Breast epithelium (tissue), 3 donors: ENCODE measurements at regions not wholly inside any gene's neighbourhood (a gene's known extent, or its start where the extent isn't known, plus 50 kb on each side); places are given as distances from the start of the nearest gene placed in this dataset.

Experiments
- POLR2A ChIP-seq: fragments of 450-650 bp; IDR thresholded peaks from one replicate; pipeline ENCODE4 v1.6.1; 2016; ENCODE audit warnings: antibody characterized with exemption, mild to moderate bottlenecking, moderate library complexity
- POLR2AphosphoS5 ChIP-seq, 3 donors: sonication (generic); formaldehyde crosslinking; IDR thresholded peaks; one replicate each; pipeline ENCODE4 v1.6.1; 2017; ENCODE audit warnings: antibody characterized with exemption in 3 of 3
- TF ChIP-seq, protein P1 (sequence below), 3 donors: fragments of 450-650 bp; IDR thresholded peaks; one replicate each; pipeline ENCODE4 v1.5.1; 2016 to 2017; ENCODE audit warnings: antibody characterized with exemption in 3 of 3, mild to moderate bottlenecking in 3 of 3, moderate library complexity in 3 of 3

- TF ChIP-seq, protein P1, sequence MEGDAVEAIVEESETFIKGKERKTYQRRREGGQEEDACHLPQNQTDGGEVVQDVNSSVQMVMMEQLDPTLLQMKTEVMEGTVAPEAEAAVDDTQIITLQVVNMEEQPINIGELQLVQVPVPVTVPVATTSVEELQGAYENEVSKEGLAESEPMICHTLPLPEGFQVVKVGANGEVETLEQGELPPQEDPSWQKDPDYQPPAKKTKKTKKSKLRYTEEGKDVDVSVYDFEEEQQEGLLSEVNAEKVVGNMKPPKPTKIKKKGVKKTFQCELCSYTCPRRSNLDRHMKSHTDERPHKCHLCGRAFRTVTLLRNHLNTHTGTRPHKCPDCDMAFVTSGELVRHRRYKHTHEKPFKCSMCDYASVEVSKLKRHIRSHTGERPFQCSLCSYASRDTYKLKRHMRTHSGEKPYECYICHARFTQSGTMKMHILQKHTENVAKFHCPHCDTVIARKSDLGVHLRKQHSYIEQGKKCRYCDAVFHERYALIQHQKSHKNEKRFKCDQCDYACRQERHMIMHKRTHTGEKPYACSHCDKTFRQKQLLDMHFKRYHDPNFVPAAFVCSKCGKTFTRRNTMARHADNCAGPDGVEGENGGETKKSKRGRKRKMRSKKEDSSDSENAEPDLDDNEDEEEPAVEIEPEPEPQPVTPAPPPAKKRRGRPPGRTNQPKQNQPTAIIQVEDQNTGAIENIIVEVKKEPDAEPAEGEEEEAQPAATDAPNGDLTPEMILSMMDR (IDR thresholded peaks at IDR 0.05), result no peak
- TF ChIP-seq POLR2AphosphoS5 (IDR thresholded peaks at IDR 0.05), result no peak
- TF ChIP-seq POLR2A, result no peak
Observed at GRCh38 chr20:11591965-11592364, 325.7 kb upstream of the BTBD3 start.
